Suppressor macrophage (primary cell): ENCODE measurements at regions not wholly inside any gene's neighbourhood (a gene's known extent, or its start where the extent isn't known, plus 50 kb on each side); places are given as distances from the start of the nearest gene placed in this dataset.

ENCODE experiments used
- DNase-seq, 4 experiments: peaks; one replicate each; pipeline ENCODE4 v3.0.0-alpha.2; 2020 to 2022

- no peak for DNase-seq
Observed at GRCh38 chr9:87086221-87086818, 139.0 kb upstream of the GAS1 start.

DNA sequence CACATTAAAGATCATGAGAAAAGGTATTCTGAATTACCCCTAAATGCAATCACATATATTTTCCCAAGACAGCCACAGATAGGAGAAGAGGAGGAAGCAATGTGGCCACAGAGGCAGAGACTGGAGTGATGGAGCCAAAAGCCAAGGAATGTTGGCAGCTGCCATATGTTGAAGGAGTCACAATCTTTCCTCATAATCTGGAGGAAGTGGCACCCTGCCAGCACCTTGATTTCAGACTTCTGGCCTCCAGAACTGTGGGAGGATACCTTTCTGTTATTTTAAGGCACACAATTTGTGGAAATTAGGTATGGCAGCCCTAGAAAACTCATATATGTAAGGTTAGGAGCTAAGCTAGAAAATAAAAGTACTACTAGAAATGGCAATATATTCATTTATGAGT lies 139.9 kb upstream of the GAS1 start:
- DNase-seq: no peak

GRCh38 chr9:87088192-87088591 lies 140.9 kb upstream of the GAS1 start:
- DNase-seq: no peak

GRCh38 chr9:87088621-87089365 lies 141.5 kb upstream of the GAS1 start:
- no peak for DNase-seq

DNA sequence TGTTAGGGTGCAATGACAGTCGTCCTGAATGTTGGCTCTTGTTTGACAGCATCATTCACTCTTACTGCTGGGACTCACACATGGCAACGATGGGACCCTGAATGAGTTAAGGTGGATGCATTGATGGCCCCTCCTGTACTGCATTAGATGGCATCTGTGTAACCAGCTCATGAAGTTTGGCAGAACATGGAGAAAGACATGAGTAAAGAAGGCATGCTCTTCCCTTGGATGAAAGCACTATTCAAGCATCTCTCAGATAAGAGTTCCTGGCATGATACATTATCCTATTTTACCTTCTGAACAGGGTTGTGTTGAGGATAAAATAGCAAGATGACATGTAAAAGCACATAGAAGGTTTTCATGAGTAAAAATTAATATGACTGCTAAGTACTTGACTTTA lies 142.2 kb upstream of the GAS1 start:
- DNase-seq: no peak

GRCh38 chr9:87089929-87090328 lies 142.6 kb upstream of the GAS1 start:
- no peak for DNase-seq

GRCh38 chr9:87093777-87094176 lies 146.5 kb upstream of the GAS1 start:
- no peak for DNase-seq

DNA sequence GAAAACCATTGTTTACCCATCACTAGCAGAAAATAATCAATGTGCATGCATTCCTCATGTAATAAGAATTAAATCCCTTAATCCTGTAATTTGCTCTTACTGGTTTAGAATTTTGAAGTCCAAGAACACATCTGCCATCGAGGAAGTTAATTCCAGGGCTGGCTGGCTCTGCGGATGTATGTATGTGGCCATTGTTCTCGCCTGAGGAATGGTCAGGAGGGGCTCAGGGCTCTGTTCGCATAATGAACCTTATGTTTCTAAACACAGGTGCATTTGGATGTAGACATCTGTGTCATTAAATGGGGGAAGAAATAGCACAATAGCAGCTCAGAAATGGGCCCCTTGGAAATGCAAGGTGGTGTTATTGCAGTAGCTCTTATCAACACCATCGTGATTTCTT lies 148.6 kb upstream of the GAS1 start:
- no peak for DNase-seq

DNA sequence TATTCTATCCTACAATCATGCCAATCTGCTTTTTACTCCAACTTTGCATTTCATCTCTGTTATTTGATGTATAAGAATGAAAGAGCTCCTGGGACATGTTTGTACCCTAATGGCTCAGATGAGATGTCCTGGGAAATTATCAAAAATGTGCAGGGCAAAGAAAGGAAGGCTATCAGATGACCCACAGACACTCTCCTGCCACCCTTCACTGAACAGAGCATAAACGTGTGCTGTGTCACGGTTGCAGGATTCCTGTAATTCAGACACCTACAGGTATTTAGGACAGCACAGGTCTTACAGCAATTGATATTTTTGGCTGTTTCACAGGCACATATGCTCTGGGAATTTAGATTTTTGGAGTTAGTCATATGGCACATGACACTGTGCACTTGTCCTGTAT lies 149.2 kb upstream of the GAS1 start:
- DNase-seq: no peak

GRCh38 chr9:87097238-87097637 lies 149.9 kb upstream of the GAS1 start:
- DNase-seq: no peak

DNA sequence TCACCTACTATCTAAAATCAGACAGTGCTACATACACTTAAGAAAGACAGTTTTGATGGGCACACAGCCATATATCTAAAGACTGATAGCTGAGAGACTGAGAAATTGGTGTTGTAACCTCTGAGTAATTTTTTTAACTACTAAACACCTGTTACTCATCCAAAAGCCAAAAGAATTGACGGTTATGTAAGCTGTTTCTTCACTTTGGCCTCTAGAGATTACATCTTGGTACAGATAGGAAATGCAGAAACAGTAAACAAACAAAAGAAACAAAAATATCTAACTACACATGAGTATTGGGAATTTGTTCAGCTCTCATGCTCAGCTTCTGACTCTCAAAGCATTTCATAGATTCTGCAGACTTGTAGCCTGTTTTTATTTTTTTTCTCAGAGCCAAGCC lies 152.1 kb upstream of the GAS1 start:
- no peak for DNase-seq

GRCh38 chr9:87100001-87100400 lies 152.7 kb upstream of the GAS1 start:
- DNase-seq: no peak

- DNase-seq: no peak
Observed at GRCh38 chr9:87102126-87102525, 154.8 kb upstream of the GAS1 start.

DNA sequence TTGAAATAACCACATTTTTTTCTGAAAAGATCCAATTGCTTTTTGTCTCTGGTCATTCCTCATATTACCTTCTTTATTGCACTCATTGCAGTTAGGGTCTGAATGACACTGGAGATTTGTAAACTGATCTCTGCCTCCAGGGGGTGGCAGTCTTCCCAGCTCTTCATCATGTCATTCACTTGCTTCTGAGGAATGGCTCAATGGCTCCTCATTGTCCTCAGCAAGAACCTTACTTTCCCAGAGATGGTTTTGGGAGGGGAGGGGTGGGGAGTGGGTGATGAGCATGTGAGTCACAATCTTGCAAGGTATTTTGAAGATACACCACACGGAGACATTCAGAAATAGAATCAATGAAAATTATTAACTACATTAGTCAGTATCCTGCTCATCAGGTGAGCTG lies 159.8 kb upstream of the GAS1 start:
- no peak for DNase-seq

DNA sequence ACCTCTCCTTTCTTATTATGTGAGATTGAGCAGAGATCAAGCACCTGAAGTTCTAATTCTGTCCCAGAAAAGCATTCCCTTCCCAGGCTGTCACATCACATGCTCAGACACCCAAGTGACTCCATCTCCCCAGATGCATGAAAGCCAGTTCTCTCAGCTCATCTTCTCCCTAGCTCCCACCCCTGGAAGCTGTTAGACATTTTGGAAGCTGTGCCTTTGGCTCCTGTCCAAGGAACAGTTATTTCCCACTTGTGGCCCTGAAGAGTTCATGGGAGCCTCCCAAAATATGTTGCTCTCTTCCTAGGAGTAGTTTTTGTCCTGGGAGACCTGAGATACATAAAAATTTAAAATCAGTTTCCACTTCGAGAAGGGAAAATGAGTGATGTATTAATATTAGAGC lies 161.4 kb upstream of the GAS1 start:
- DNase-seq: no peak

- DNase-seq: no peak
Observed at GRCh38 chr9:87109231-87109631, 161.9 kb upstream of the GAS1 start.

DNA sequence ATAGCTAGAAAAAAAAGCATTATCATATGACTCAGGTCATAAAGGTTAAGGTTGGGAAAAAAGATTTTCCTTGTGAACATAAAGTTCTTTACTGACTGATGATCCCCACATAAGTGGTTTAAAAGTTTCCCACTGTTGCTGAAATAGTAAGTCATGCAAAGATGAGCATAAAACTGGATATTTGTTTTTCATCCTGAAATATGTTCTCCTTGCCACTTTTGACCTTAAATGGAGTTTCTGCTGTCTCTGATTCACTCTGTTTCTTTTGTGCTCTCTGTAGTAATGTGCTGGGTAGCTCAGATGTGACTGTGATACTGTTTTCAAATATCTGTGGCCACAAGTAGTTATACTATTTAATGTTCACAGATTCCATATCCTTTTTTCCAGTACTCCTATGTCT lies 162.5 kb upstream of the GAS1 start:
- DNase-seq: no peak

DNA sequence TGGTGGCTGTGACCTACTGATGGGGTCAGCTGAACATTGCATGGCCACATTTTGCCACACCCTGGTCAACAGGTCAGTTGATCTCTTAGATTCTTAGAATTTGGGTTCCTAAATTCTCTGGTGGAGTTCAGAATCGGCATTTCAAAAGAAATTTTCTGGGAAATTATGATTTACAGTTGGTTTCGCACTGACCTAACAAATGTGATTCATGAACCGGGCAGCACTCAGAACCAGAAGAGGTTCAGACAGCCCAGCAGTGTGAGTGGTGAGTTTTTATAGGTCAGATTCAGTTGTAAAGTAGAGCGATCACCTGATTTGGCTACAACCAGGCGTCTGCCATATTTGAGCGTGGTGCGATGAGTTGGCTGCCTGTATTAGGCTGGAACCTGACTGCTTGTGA lies 163.7 kb upstream of the GAS1 start:
- DNase-seq: no peak

DNA sequence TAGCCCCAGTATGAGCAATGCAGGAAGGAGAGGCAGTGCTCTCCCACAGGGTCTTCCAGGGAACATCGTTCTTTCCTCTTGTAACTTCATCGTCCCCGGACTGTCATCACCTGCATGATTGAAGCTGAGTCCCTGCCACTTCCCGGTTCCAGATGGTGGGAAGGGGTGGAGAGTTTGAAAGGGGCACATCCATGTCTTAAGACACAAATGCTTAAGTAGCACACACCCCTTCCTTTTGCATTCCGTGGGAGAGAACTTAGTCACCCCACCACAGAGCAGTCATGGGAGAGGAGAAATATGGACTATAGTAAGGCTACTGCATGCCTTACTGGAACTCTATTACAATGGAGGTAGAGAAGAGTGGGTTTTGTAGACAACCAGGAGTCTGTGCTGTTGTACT lies 165.3 kb upstream of the GAS1 start:
- DNase-seq: no peak

DNA sequence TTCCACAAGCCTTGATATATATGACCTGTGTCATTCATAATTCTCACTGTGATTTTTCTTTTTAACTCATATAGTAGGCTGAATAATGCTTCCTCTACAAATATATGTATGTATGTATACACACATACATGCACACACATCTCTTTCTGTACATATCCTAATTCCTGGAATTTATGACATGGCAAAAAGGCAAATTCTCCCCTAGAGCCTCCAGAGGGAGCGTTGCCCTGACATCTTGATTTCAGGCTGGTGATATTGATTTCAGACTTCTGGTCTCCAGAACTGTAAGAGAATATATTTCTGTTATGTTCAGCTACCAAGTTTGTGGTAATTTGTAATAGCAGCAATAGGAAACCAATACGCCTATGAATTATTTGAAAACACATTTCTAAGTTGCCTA lies 166.6 kb upstream of the GAS1 start:
- DNase-seq: no peak

- DNase-seq: no peak
Observed at GRCh38 chr9:87115785-87116184, 168.5 kb upstream of the GAS1 start.

GRCh38 chr9:87116492-87116891 lies 169.2 kb upstream of the GAS1 start:
- DNase-seq: no peak

DNA sequence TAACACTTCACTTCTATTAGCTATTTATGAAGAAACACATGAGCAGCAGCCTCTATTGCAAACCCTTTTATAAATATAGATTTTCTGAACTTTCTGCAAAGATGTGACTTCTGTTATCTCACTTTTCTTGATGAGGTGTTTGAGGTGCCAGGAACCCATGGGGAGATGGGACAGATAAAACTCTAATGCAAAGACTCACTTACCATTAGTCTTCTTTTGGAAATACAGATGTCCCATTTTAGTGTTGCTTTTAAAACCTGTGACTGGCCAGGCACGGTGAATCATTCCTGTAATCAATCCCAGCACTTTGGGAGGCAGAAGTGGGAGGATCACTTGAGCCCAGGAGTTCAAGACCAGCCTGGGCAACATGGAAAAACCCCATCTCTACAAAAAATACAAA lies 171.3 kb upstream of the GAS1 start:
- no peak for DNase-seq

DNA sequence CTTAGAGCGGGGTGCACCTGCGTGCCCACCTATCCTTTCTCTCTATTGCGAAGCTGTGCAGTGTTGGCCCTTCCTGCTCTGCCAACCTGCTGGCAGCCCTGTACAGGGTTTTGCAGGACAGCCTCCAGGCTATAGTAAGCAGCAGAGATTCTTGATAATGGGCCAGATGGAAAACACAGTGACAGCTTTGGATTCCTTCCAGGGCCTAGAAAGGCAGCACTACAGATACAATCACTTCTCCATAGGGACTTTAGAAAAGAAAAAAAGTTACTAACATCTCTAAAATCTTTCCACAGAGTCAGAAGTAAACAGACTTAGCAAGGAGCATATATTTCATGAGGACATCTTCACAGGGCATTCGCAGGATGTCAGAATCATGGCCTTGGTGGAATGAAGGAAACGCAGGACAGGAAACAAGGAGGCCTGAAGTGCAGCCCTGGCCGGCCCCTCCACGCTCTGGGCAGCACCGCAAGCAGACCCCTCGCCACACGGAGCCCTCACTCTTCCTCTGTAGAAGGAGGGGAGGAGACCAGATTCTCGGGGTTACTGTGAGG lies 172.1 kb upstream of the GAS1 start:
- no peak for DNase-seq

DNA sequence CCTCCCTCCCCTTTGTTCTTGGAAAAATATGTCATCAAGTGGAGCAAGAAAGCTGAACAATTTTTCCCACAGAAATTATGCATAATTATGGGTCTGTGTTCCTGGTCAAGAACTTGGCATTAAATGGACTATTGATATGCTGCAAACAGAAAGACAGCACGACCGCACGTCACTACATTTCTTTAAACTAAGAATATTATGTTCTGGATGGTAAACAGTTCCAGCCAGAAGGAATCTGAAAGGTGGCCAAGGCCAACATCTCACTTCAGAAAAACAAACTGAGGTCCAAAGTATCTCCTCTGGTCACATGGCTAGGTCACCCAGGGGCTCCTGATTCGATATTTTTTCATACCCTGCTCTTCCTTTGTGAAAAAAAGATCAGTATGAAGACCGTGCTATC lies 173.3 kb upstream of the GAS1 start:
- DNase-seq: no peak
